ACC112 (cell line): ENCODE measurements at regions not wholly inside any gene's neighbourhood (a gene's known extent, or its start where the extent isn't known, plus 50 kb on each side); places are given as distances from the start of the nearest gene placed in this dataset.
"Not testable (repeated sequence)": the region's sequence is repeated elsewhere in the genome, so short reads cannot be mapped to it uniquely, and the experiment has no call there.

Source experiments
- H2AFZ ChIP-seq: fragments of 200-600 bp; sonication (generic); one replicate; pipeline ENCODE4 v1.6.0; 2017; ENCODE audit warnings: antibody characterized with exemption, low read length; ENCODE audit not compliant: unreplicated experiment
- H3K27ac ChIP-seq: fragments of 200-600 bp; sonication (generic); 2 replicates; pipeline ENCODE4 v1.5.1; 2014; ENCODE audit warnings: low read depth, mild to moderate bottlenecking, antibody characterized with exemption, low read length, moderate library complexity
- H3K27me3 ChIP-seq: fragments of 200-600 bp; sonication (generic); 2 replicates; pipeline ENCODE4 v1.6.1; 2014; ENCODE audit warnings: mild to moderate bottlenecking, antibody characterized with exemption, low read length, moderate library complexity, mixed read lengths; ENCODE audit not compliant: insufficient read depth
- H3K36me3 ChIP-seq: fragments of 200-600 bp; sonication (generic); 2 replicates; pipeline ENCODE4 v1.6.1; 2016; ENCODE audit warnings: mild to moderate bottlenecking, antibody characterized with exemption, low read length, moderate library complexity, mixed read lengths; ENCODE audit not compliant: insufficient read depth
- H3K4me1 ChIP-seq: fragments of 200-600 bp; sonication (generic); one replicate; pipeline ENCODE4 v1.6.1; 2016; ENCODE audit warnings: low read length, mixed read lengths; ENCODE audit not compliant: insufficient read depth, unreplicated experiment, control insufficient read depth
- H3K4me3 ChIP-seq: fragments of 200-600 bp; sonication (generic); 2 replicates; pipeline ENCODE4 v1.5.1; 2014; ENCODE audit warnings: mild to moderate bottlenecking, low read depth, low read length
- H3K79me2 ChIP-seq: fragments of 200-600 bp; sonication (generic); one replicate; pipeline ENCODE4 v1.6.0; 2016; ENCODE audit warnings: low read length; ENCODE audit not compliant: control insufficient read depth, unreplicated experiment, insufficient read depth

- Histone ChIP-seq H3K27me3 (no peaks in the 10 kb centered on the region), H3K4me1 (no peaks in the 10 kb centered on the region), H3K79me2 (no peaks in the 10 kb centered on the region), H2AFZ (no peak overlapping the region), H3K36me3 (no peaks in the 10 kb centered on the region), H3K27ac (no peak overlapping the region), H3K4me3 (no peak overlapping the region)
Observed at GRCh38 chr6:92648364-92649086, 770.8 kb downstream of the EPHA7 start.

DNA sequence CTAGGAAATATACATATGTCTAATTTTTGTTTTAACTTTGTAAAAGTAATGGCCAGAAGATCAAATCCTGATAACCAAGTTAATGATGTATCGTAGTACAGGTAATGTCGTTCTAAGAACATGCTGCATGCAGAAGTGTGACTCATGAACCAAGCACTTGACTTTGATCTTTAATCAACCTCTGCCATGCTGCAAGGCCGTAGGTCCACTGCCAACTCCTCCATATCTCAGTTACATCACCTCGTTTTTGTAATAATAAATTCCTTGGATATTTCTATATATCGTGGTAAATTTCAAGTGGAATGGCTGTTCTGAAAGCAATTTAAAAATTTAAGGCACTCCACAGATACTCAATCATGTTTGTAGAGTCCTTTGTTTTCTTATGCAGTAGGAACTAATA lies 771.7 kb downstream of the EPHA7 start:
- no peak overlapping the region for H3K4me3 ChIP-seq
- no peaks in the 10 kb centered on the region for H3K4me1 ChIP-seq
- H3K27ac ChIP-seq, result no peak overlapping the region
- no peak overlapping the region for H2AFZ ChIP-seq
- H3K27me3 ChIP-seq, result no peaks in the 10 kb centered on the region
- no peaks in the 10 kb centered on the region for H3K79me2 ChIP-seq
- no peaks in the 10 kb centered on the region for H3K36me3 ChIP-seq

GRCh38 chr6:92644104-92644791 lies 775.1 kb downstream of the EPHA7 start:
- not testable (repeated sequence) for H3K4me3 ChIP-seq, H3K36me3 ChIP-seq, H3K4me1 ChIP-seq, H3K79me2 ChIP-seq, H3K27me3 ChIP-seq, H3K27ac ChIP-seq, H2AFZ ChIP-seq

DNA sequence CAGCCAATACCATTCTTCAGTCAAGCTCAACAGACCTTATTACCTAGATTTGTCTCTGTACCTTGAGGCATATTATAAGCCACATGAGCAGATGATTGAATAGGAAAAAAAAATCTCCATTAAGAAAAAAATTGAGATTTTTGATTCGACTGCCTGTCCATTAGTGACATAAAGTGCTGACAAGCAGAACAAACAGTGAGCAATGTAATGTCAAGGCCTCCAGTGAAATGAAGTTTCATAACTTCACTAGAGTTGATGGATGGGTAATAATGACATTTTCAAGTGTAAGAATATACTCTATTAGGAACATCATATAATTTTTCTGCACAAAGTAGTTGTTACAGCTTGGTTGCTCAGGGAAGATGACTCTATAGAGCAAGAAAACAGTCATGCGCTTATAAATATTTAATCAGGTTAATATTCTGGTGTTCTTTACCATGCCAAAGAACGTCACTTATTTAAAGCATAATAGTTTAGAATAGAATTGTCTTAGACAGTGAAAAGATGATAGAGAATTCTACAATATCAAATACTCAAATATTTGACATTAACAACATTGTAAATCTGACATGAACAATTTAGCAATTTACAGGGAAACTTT lies 783.7 kb downstream of the EPHA7 start:
- no peak overlapping the region for H3K27ac ChIP-seq
- H3K36me3 ChIP-seq, result no peaks in the 10 kb centered on the region
- H3K4me3 ChIP-seq, result no peak overlapping the region
- H3K4me1 ChIP-seq, result no peaks in the 10 kb centered on the region
- no peaks in the 10 kb centered on the region for H3K27me3 ChIP-seq
- H3K79me2 ChIP-seq, result no peaks in the 10 kb centered on the region
- no peak overlapping the region for H2AFZ ChIP-seq

DNA sequence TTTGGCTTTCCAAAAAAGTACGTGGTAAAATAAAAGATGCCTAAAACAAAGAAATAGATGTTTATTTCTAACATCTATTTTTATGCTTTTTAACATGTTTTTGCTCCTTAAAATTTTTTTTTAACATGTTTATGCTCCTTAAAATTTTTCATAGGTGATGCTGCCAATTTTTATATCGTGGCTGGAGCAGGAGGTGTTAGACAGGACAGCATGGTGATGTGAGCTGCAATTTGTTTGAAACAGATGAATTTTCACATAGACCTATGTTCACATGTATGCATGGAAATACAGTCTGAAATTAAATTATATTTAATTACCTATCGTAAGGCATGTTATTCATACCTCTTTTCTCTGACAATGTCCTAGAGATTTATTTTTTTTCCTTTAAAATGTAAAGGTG lies 784.8 kb downstream of the EPHA7 start:
- H2AFZ ChIP-seq, result no peak overlapping the region
- H3K27me3 ChIP-seq, result no peaks in the 10 kb centered on the region

DNA sequence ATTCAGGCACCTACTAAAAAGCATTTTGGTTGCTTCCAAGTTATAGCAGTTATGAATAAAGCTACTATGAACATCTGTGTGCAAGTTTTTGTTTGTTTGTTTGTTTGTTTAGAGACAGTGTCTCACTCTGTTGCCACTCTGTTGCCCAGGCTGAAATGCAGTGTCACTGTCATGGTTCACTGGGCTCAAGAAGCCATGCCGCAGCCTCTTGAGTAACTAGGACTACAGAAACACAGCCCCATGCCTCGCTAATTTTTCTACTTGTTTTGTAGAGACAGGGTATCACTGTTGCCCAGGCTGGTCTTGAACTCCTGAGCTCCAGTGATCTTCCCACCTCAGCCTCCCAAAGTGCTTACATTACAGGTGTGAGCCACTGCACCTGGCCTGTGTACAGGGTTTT lies 795.9 kb downstream of the EPHA7 start:
- H2AFZ ChIP-seq, result no peak overlapping the region
- no peaks in the 10 kb centered on the region for H3K79me2 ChIP-seq
- H3K36me3 ChIP-seq, result no peaks in the 10 kb centered on the region
- H3K27me3 ChIP-seq, result no peaks in the 10 kb centered on the region
- H3K4me1 ChIP-seq, result no peaks in the 10 kb centered on the region
- H3K4me3 ChIP-seq, result no peak overlapping the region
- no peak overlapping the region for H3K27ac ChIP-seq

More for the DNA sequence above, 784.8 kb downstream of the EPHA7 start:
- no peaks in the 10 kb centered on the region for H3K79me2 ChIP-seq
- no peaks in the 10 kb centered on the region for H3K4me1 ChIP-seq
- no peaks in the 10 kb centered on the region for H3K36me3 ChIP-seq
- H3K4me3 ChIP-seq, result no peak overlapping the region
- H3K27ac ChIP-seq, result no peak overlapping the region

- no peaks in the 10 kb centered on the region for H3K79me2 ChIP-seq
- H3K36me3 ChIP-seq, result no peaks in the 10 kb centered on the region
- H3K27me3 ChIP-seq, result no peaks in the 10 kb centered on the region
- no peak overlapping the region for H3K4me3 ChIP-seq
- no peak overlapping the region for H2AFZ ChIP-seq
- H3K27ac ChIP-seq, result no peak overlapping the region
- H3K4me1 ChIP-seq, result no peaks in the 10 kb centered on the region
Observed at GRCh38 chr6:92617721-92618120, 801.6 kb downstream of the EPHA7 start.

GRCh38 chr6:92608751-92609150 lies 810.6 kb downstream of the EPHA7 start:
- no peak overlapping the region for H3K4me3 ChIP-seq
- H3K36me3 ChIP-seq, result no peaks in the 10 kb centered on the region
- H2AFZ ChIP-seq, result no peak overlapping the region
- no peaks in the 10 kb centered on the region for H3K4me1 ChIP-seq
- no peaks in the 10 kb centered on the region for H3K27me3 ChIP-seq
- H3K27ac ChIP-seq, result no peak overlapping the region
- no peaks in the 10 kb centered on the region for H3K79me2 ChIP-seq

GRCh38 chr6:92593201-92593600 lies 826.2 kb downstream of the EPHA7 start:
- no peak overlapping the region for H3K27ac ChIP-seq
- no peaks in the 10 kb centered on the region for H3K4me1 ChIP-seq
- no peaks in the 10 kb centered on the region for H3K36me3 ChIP-seq
- no peak overlapping the region for H3K4me3 ChIP-seq
- H2AFZ ChIP-seq, result no peak overlapping the region
- no peaks in the 10 kb centered on the region for H3K79me2 ChIP-seq
- no peaks in the 10 kb centered on the region for H3K27me3 ChIP-seq

DNA sequence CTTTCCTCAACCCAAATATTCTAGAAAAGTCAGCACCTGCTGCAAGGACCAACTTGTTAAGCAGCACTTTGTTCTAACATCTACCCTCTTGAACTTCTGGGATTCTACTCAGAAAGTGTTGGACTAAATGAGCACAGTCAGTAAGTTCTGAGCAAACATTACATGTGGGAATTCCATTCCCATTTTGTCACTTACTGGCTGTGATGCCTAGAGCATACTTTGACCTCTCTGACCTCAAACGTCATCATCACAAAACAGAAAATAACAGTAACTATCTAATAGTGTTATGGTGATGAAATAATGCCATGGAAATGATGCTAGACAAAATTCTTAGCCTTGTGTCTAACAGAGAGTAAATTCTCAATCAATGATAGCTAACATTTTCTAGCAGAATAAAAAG lies 829.4 kb downstream of the EPHA7 start:
- no peaks in the 10 kb centered on the region for H3K36me3 ChIP-seq
- no peak overlapping the region for H2AFZ ChIP-seq
- H3K27ac ChIP-seq, result no peak overlapping the region
- no peaks in the 10 kb centered on the region for H3K79me2 ChIP-seq
- no peaks in the 10 kb centered on the region for H3K27me3 ChIP-seq
- no peaks in the 10 kb centered on the region for H3K4me1 ChIP-seq
- H3K4me3 ChIP-seq, result no peak overlapping the region

DNA sequence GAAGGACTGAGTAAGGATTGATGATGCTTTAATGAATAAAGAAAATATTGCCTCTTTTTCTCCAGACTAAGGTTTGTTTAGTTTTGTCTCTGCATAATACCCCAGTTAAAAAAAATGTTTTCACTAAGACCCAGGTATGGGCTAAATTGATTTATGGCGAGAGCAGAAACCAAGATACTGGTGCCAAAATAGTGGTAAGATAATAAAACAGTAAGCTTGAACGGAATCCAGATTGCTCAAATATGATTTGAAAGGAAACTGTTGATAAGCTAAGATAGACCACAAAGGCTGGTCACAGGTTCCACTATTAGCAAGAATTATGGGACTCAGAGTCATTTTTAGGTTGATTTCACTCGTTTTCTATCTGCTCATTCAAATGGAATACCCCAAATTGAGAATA lies 831.2 kb downstream of the EPHA7 start:
- Histone ChIP-seq H2AFZ (no peak overlapping the region), H3K27me3 (no peaks in the 10 kb centered on the region), H3K79me2 (no peaks in the 10 kb centered on the region), H3K36me3 (no peaks in the 10 kb centered on the region), H3K4me3 (no peak overlapping the region), H3K4me1 (no peaks in the 10 kb centered on the region), H3K27ac (no peak overlapping the region)
